CMK (cell line): ENCODE measurements at regions not wholly inside any gene's neighbourhood (a gene's known extent, or its start where the extent isn't known, plus 50 kb on each side); places are given as distances from the start of the nearest gene placed in this dataset.
"Not testable (repeated sequence)": the region's sequence is repeated elsewhere in the genome, so short reads cannot be mapped to it uniquely, and the experiment has no call there.

ENCODE experiments used
- DNase-seq: peaks from one replicate; pipeline ENCODE4 v3.0.0-alpha.2; 2010; ENCODE audit warnings: low read depth

DNA sequence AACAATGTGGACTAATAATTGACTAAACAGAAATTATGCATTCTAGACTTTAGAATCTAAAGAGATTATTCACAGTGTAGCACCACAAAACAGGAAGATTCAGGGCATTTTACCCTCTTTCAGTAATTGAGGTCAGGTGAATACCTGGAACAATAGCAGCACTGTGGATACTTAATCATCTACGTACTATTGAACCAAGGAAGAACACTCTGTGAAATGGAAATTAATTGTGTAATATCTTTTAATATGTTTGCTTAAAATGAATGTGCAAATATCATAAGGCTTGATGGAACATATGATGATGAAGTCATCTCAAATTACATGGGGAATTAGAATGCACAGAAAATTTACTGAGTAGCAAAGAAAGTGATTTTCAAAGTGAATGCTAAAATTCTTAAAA lies 68.5 kb upstream of the MAP9 start:
- DNase-seq = no peak

GRCh38 chr4:155444721-155445120 lies 68.0 kb upstream of the MAP9 start:
- DNase-seq = no peak

DNA sequence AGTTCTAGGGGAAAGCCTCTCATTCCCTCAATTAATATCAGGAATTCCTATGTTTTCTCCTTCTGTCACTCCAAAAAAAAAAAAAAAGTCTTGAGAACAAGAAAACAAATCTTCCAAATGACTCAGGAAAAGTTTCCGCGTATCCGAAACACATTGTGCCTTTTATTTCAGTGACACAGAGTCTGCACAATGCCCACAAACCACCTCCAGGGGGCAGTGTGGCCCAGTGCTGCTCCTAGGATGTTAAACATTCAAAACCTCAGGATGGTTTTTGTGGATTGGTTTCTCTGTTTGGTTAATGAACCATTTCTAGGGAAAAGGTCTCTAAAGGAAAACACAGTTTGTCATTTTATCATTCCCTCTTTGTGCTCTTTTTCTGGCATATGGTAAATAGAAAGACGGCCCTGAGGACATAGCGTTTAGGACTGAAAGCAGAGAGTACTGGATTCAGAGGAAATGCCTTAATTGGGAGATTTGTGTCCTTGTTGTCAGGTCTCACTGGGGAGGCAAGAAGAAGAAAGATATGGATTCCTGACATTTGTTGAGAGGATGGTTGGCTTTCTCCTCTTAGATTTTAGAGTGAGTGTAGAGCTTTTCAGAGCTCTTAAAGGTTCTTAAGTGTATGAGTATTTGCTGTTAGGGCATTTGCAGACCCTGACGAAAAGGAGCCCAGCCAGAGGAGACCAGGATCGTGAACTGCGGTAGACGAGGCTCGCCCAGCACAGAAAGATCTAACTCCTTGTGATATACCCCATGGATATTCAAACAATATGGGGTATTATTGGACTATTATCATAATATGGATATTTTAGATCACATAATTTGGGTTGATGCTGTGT lies 65.7 kb upstream of the MAP9 start:
- peak; percentile 3 for DNase-seq

DNA sequence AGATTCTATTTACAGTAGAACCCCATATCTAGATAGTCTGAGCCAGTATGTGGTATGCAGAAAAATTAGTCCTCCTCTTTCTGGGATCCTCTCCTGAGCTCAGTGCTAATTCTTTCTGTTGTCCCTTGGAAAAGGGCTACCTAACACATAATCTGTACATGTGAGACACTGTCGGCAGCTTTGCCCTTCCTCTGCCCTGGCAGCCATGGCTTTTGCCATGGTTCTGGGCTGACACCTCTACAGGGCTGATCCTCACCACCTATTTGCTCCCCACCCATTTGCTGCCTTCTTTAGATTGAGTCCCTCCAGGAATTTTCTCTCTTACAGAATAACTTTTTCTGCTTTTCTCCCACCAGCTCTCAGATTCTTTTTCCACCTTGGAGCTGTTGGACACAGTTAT lies 64.7 kb upstream of the MAP9 start:
- no peak for DNase-seq

GRCh38 chr4:155439760-155440159 lies 63.0 kb upstream of the MAP9 start:
- DNase-seq = not testable (repeated sequence)

DNA sequence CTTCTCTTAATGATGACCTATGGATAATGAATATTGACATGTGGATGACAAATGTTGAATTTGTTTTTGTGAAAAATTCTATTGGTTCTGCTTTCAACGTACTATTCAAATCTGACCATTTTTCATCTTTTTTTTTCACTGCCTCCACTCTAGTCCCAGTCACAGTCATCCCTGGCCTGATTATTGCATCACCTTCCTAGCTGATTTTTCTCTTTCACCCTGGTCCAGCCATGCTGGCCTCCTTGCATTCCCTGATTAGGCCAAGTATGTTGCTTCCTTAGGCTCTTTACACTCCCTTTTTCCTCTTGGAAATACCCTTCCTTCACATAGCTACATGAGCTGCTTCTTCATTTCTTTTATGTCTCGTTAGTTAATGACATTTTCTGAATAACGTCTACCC lies 58.1 kb upstream of the MAP9 start:
- no peak for DNase-seq

- no peak for DNase-seq
Observed at GRCh38 chr4:155434366-155434765, 57.6 kb upstream of the MAP9 start.

DNA sequence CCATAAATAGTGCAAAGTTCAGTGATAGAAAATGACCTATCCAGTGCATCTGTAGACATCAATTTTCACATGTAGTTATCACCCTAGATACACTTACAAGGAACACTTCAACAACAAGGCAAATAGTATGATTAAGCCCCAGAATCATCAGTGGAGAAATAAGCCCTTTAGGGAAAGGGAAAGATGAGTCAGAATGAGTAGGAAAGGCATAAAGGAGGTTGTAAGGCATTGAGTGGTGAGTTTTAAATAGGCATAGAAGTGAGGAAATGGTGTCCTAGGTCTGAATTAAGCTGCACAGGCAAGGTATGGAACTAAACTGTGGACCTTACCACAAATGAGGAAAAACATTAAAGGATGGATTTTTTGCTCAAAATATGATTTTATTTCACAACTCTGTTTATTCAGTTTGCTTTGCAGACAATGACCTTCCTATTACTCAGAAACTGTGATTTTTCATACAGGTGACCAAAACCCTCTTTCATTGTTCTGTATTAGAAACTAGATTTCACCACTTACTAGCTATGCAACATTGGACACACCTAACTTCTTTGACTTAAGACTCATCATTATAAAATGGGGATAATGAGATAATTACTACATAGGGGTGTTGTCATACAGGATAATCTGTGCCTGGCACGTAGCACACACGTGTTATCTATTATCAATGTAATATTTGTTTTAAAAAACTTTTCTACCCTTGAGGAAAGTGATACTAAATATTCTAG lies 57.0 kb upstream of the MAP9 start:
- no peak for DNase-seq

DNA sequence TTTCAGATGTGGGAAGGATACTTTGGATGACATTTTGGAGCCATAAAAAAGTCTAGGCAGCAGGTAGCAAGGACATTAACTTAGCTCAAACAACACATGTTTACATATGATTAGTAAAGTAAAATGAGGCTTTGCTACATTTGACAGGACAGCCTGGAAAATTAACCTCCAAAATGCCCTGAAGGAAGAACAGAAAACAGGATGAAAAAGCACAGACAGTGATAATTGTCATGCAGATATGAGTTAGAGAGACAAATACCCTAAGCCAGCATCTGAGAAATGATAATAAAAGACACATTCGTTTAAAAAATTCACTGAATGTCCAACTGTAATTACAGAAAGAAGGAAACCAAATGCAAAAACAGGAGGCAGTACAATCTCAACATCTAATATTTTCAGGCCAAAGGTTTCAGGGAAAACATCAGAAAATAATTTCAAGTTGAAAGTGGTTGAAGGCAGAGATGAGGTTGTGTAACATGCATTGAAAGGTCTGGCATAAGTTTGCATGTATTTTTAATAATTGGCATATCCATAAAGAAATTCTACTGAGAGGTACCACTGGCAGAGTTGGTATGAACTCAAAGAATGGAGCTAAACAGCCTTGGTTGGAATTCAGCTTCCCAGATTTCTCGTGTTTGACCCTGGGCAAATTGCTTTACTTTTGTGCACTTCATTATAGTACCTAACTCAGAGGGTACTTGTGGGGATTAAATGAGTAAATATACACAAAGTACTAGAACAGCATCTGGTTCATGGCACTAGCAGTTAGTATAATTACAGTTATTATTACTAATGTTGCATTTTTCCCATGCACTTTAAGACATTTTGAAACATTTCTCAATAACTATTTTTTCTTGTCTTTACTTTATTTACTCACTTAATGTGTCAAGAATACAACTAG lies 54.4 kb upstream of the MAP9 start:
- no peak for DNase-seq

- DNase-seq = no peak
Observed at GRCh38 chr4:155428128-155428527, 51.4 kb upstream of the MAP9 start.

GRCh38 chr4:155426953-155427352 lies 50.2 kb upstream of the MAP9 start:
- DNase-seq = no peak
